HEK293 (cell line): ENCODE measurements at regions not wholly inside any gene's neighbourhood (a gene's known extent, or its start where the extent isn't known, plus 50 kb on each side); places are given as distances from the start of the nearest gene placed in this dataset.
"Not testable (repeated sequence)": the region's sequence is repeated elsewhere in the genome, so short reads cannot be mapped to it uniquely, and the experiment has no call there.

Experiments used
- CTCF ChIA-PET: fragments of 350-600 bp; formaldehyde crosslinking; extraction: SDS; loops from one replicate; lab custom pipeline; 2021; ENCODE audit warnings: antibody characterized with exemption; lab: Yijun Ruan, JAX
- POLR2A ChIA-PET: fragments of 300-600 bp; formaldehyde crosslinking; extraction: SDS; loops from one replicate; lab custom pipeline; 2020; ENCODE audit warnings: antibody characterized with exemption, inconsistent platforms; lab: Yijun Ruan, JAX
- H3K27ac ChIP-seq: fragments of 200-500 bp; sonication (Bioruptor generic); 2 replicates; pipeline ENCODE4 v1.5.1; 2014; ENCODE audit warnings: low read depth, low read length, control low read depth, inconsistent platforms; ENCODE audit errors: extremely low read depth
- H3K36me3 ChIP-seq, 2 experiments: fragments of 200-500 bp in 1 of 2; sonication (Bioruptor generic) in 1 of 2; 1 replicate in 1 of 2; 2 replicates in 1 of 2; pipeline ENCODE4 v1.5.1; 2014 to 2017; ENCODE audit warnings: inconsistent platforms in 2 of 2, low read length in 2 of 2; ENCODE audit not compliant: control insufficient read depth in 2 of 2, insufficient read depth in 1 of 2
- H3K4me1 ChIP-seq: fragments of 200-500 bp; sonication (Bioruptor generic); 2 replicates; pipeline ENCODE4 v1.5.1; 2014; ENCODE audit warnings: mild to moderate bottlenecking, low read length, inconsistent platforms; ENCODE audit not compliant: control insufficient read depth, insufficient read depth
- H3K4me3 ChIP-seq: 2 replicates; pipeline ENCODE4 v1.5.1; 2011; ENCODE audit warnings: low read depth, mild to moderate bottlenecking, control low read depth, low read length, moderate library complexity
- H3K9me3 ChIP-seq: fragments of 200-500 bp; sonication (Bioruptor generic); 2 replicates; pipeline ENCODE4 v1.5.1; 2014; ENCODE audit warnings: low read depth, low read length, inconsistent platforms; ENCODE audit not compliant: control insufficient read depth, insufficient read depth
- MEIS1 ChIP-seq: sonication (generic); formaldehyde crosslinking; IDR thresholded peaks from 2 replicates; pipeline ENCODE4 v1.8.1; 2022; ENCODE audit warnings: missing genetic modification reagents, mild to moderate bottlenecking, borderline replicate concordance
- SALL2 ChIP-seq: fragments of 450-650 bp; formaldehyde crosslinking; IDR thresholded peaks from 2 replicates; pipeline ENCODE4 v1.5.0; 2017; ENCODE audit warnings: missing biosample characterization, mild to moderate bottlenecking, missing genetic modification characterization, borderline replicate concordance
- ZBTB21 ChIP-seq: fragments of 450-650 bp; formaldehyde crosslinking; IDR thresholded peaks from 2 replicates; pipeline ENCODE4 v1.5.1; 2017; ENCODE audit warnings: missing biosample characterization, missing genetic modification characterization
- ZBTB48 ChIP-seq: fragments of 450-650 bp; formaldehyde crosslinking; IDR thresholded peaks from 2 replicates; pipeline ENCODE4 v1.5.1; 2016; ENCODE audit warnings: missing biosample characterization, missing genetic modification characterization
- ZBTB7A ChIP-seq: fragments of 450-650 bp; formaldehyde crosslinking; IDR thresholded peaks from 2 replicates; pipeline ENCODE4 v1.5.1; 2016; ENCODE audit warnings: low read depth, missing biosample characterization, missing genetic modification characterization
- ZNF10 ChIP-seq: fragments of 450-650 bp; formaldehyde crosslinking; IDR thresholded peaks from 2 replicates; pipeline ENCODE4 v1.5.1; 2017; ENCODE audit warnings: missing biosample characterization, missing genetic modification characterization
- ZNF394 ChIP-seq: fragments of 450-650 bp; formaldehyde crosslinking; IDR thresholded peaks from 2 replicates; pipeline ENCODE4 v1.5.1; 2016; ENCODE audit warnings: missing biosample characterization, missing genetic modification characterization, mild to moderate bottlenecking, moderate library complexity, borderline replicate concordance
- TF ChIP-seq, protein P1 (sequence below): fragments of 450-650 bp; formaldehyde crosslinking; IDR thresholded peaks from 2 replicates; pipeline ENCODE4 v1.5.1; 2017; ENCODE audit warnings: missing biosample characterization, missing genetic modification characterization
- TF ChIP-seq, protein P2 (sequence below): fragments of 450-650 bp; formaldehyde crosslinking; IDR thresholded peaks from 2 replicates; pipeline ENCODE4 v1.5.1; 2017; ENCODE audit warnings: missing biosample characterization, missing genetic modification characterization
- TF ChIP-seq, protein P3 (sequence below): fragments of 450-650 bp; formaldehyde crosslinking; IDR thresholded peaks from 2 replicates; pipeline ENCODE4 v1.5.0; 2017; ENCODE audit warnings: missing biosample characterization, missing genetic modification characterization, borderline replicate concordance
- TF ChIP-seq, protein P4 (sequence below): IDR thresholded peaks from 2 replicates; pipeline ENCODE4 v1.6.1; 2011; ENCODE audit warnings: mild to moderate bottlenecking, low read depth, low read length, borderline replicate concordance

DNA sequence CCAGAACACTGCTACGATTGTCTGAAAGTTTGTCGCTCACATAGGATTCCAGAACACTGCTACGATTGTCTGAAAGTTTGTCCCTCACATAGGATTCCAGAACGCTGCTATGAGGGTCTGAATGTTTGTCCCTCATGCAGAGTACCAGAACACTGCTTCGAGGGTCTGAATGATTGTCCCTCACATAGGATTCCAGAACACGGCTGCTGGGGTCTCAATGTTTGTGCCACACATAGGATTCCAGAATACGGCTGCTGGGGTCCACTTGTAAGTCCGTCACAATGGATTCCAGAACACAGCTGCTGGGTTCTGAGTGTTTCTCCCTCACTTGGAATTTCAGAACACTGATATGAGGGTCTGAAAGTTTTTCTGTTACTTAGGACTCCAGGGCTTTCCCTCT, 203.3 kb downstream of the FOXD4L6 start:
- Histone ChIP-seq H3K9me3 (no peaks in the 10 kb centered on the region), H3K4me3 (no peak overlapping the region), H3K36me3 (no peaks in the 10 kb centered on the region), H3K27ac (no peak overlapping the region), H3K4me1 (no peaks in the 10 kb centered on the region)
- ChIA-PET CTCF (no interaction called here), POLR2A (no interaction called here)
- TF ChIP-seq ZBTB7A (tag by site-specific recombination): no peak
- TF ChIP-seq, protein P1, sequence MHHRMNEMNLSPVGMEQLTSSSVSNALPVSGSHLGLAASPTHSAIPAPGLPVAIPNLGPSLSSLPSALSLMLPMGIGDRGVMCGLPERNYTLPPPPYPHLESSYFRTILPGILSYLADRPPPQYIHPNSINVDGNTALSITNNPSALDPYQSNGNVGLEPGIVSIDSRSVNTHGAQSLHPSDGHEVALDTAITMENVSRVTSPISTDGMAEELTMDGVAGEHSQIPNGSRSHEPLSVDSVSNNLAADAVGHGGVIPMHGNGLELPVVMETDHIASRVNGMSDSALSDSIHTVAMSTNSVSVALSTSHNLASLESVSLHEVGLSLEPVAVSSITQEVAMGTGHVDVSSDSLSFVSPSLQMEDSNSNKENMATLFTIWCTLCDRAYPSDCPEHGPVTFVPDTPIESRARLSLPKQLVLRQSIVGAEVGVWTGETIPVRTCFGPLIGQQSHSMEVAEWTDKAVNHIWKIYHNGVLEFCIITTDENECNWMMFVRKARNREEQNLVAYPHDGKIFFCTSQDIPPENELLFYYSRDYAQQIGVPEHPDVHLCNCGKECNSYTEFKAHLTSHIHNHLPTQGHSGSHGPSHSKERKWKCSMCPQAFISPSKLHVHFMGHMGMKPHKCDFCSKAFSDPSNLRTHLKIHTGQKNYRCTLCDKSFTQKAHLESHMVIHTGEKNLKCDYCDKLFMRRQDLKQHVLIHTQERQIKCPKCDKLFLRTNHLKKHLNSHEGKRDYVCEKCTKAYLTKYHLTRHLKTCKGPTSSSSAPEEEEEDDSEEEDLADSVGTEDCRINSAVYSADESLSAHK (tag by site-specific recombination): no peak
- no peak for TF ChIP-seq ZBTB21 (tag by site-specific recombination)
- no peak for TF ChIP-seq MEIS1 (CRISPR knock-in tag)
- TF ChIP-seq ZNF10: no peak
- no peak for TF ChIP-seq SALL2 (tag by site-specific recombination)
- TF ChIP-seq ZNF394 (tag by site-specific recombination): no peak
- TF ChIP-seq ZBTB48 (tag by site-specific recombination): no peak
- TF ChIP-seq, protein P2, sequence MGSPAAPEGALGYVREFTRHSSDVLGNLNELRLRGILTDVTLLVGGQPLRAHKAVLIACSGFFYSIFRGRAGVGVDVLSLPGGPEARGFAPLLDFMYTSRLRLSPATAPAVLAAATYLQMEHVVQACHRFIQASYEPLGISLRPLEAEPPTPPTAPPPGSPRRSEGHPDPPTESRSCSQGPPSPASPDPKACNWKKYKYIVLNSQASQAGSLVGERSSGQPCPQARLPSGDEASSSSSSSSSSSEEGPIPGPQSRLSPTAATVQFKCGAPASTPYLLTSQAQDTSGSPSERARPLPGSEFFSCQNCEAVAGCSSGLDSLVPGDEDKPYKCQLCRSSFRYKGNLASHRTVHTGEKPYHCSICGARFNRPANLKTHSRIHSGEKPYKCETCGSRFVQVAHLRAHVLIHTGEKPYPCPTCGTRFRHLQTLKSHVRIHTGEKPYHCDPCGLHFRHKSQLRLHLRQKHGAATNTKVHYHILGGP: no peak
- TF ChIP-seq, protein P3, sequence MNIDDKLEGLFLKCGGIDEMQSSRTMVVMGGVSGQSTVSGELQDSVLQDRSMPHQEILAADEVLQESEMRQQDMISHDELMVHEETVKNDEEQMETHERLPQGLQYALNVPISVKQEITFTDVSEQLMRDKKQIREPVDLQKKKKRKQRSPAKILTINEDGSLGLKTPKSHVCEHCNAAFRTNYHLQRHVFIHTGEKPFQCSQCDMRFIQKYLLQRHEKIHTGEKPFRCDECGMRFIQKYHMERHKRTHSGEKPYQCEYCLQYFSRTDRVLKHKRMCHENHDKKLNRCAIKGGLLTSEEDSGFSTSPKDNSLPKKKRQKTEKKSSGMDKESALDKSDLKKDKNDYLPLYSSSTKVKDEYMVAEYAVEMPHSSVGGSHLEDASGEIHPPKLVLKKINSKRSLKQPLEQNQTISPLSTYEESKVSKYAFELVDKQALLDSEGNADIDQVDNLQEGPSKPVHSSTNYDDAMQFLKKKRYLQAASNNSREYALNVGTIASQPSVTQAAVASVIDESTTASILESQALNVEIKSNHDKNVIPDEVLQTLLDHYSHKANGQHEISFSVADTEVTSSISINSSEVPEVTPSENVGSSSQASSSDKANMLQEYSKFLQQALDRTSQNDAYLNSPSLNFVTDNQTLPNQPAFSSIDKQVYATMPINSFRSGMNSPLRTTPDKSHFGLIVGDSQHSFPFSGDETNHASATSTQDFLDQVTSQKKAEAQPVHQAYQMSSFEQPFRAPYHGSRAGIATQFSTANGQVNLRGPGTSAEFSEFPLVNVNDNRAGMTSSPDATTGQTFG (tag by site-specific recombination): no peak
- TF ChIP-seq, protein P4, sequence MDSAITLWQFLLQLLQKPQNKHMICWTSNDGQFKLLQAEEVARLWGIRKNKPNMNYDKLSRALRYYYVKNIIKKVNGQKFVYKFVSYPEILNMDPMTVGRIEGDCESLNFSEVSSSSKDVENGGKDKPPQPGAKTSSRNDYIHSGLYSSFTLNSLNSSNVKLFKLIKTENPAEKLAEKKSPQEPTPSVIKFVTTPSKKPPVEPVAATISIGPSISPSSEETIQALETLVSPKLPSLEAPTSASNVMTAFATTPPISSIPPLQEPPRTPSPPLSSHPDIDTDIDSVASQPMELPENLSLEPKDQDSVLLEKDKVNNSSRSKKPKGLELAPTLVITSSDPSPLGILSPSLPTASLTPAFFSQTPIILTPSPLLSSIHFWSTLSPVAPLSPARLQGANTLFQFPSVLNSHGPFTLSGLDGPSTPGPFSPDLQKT: no peak

DNA sequence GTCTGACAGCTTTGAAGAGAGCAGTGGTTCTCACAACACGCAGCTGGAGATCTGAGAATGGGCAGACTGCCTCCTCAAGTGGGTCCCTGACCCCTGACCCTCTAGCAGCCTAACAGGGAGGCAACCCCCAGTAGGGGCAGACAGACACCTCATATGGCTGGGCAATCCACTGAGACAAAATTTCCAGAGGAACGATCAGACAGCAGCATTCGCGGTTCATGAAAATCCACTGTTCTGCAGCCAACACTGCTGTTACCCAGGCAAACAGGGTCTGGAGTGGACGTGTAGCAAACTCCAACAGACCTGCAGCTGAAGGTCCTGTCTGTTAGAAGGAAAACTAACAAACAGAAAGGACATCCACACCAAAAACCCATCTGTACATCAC, 212.1 kb downstream of the FOXD4L6 start:
- CTCF ChIA-PET, H3K27ac ChIP-seq, H3K4me3 ChIP-seq, POLR2A ChIA-PET, H3K36me3 ChIP-seq, H3K9me3 ChIP-seq, H3K4me1 ChIP-seq: not testable (repeated sequence)

DNA sequence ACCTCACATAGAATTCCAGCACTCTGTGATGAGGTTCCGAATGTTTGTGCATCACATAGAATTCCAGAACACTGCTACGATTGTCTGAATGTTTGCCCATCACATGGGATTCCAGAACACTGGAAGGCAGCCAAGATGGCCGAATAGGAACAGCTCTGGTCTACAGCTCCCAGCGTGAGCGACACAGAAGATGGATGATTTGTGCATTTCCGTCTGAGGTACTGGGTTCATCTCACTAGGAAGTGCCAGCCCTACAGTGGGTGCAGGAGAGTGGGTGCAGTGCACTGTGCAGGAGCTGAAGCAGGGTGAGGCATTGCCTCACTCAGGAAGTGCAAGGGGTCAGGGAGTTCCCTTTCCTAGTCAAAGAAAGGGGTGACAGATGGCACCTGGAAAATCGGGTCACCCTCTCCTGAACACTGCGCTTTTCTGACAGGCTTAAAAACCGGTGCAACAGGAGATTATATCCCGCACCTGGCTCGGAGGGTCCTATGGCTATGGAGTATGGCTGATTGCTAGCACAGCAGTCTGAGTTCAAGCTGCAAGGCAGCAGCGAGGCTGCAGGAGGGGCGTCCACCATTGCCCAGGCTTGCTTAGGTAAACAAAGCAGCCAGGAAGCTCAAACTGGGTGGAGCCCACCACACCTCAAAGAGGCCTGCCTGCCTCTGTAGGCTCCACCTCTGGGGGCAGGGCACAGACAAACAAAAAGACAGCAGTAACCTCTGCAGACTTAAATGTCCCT, 212.7 kb downstream of the FOXD4L6 start:
- H3K4me3 ChIP-seq, H3K9me3 ChIP-seq, H3K36me3 ChIP-seq, H3K27ac ChIP-seq, H3K4me1 ChIP-seq, POLR2A ChIA-PET, CTCF ChIA-PET: not testable (repeated sequence)
